ENCODE measurements at regions not wholly inside any gene's neighbourhood (a gene's known extent, or its start where the extent isn't known, plus 50 kb on each side); places are given as distances from the start of the nearest gene placed in this dataset.
A peak's percentile ranks its signal among the peaks of the same experiment; 100 is the strongest.

- DNase-seq (ENCODE audit: low read depth) = no peak
These were observed 171.6 kb upstream of the PDE3A start for GRCh38 chr12:20196767-20197166.

GRCh38 chr12:20197411-20197810 is 170.9 kb upstream of the PDE3A start:
- no peak for DNase-seq (ENCODE audit: low read depth)

GRCh38 chr12:20199780-20200179 is 168.6 kb upstream of the PDE3A start:
- DNase-seq (ENCODE audit: low read depth) = no peak

DNA sequence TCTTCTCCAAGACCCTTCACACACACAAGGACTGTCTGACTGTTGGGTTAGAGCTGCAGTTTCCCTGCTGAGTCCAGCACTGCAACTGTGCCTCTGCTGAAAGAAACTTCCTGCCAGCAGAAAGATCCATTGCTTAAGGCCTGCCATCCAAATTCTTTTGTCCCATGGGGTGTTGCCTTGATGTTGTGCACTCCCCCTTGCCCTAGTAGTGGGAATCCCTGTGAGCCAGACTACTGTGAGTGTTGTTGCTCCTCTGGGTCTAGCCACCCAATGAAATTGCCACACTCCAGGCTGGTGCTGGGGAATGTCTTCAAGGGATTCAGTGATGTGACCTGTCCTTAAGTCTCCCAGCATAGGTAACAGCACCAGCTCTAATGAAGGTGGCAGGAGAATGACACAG is 166.6 kb upstream of the PDE3A start:
- no peak for DNase-seq (ENCODE audit: low read depth)

GRCh38 chr12:20205854-20206253 is 162.5 kb upstream of the PDE3A start:
- no peak for DNase-seq (ENCODE audit: low read depth)

DNA sequence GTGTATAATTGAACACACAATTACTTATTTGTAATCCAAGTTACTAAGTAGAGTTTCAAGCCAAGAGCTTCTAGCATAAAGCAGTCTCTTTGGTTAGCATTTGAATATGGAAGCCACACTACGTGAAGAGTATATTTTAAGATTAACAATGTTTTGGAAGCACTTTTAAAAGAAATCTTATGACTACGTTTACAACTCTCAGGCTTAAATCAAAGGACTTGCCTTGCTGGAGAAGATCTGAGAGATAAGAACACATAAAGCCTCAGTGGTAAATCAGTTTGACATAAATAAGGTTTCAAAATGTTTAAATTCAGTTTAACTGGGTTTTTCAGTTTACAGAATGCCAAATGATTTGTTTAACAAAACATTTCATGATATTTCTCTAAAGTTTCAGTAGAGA is 161.9 kb upstream of the PDE3A start:
- no peak for DNase-seq (ENCODE audit: low read depth)

- no peak for DNase-seq (ENCODE audit: low read depth)
These were observed 157.6 kb upstream of the PDE3A start for GRCh38 chr12:20210621-20211215.

DNA sequence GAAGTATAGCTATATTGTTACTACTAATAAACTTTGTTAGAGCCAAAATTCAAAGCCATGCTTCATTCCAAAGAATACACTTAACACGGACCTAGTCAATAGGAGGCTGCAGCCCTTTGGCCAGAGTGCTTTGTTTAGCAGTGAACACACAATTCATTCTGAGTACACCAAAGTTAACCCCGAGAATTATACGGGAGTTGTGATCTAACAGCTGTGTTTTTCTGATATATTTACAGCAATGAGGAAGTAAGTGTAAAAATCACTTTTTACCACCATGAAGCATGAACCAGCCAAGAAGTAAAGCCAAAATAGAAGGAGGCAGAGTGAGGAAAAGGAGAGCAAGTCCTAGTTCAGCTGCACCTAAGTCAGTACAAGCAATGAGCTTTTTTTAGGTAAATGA is 156.8 kb upstream of the PDE3A start:
- DNase-seq (ENCODE audit: low read depth) = no peak

- DNase-seq (ENCODE audit: low read depth) = no peak
These were observed 156.3 kb upstream of the PDE3A start for GRCh38 chr12:20211981-20212421.

DNA sequence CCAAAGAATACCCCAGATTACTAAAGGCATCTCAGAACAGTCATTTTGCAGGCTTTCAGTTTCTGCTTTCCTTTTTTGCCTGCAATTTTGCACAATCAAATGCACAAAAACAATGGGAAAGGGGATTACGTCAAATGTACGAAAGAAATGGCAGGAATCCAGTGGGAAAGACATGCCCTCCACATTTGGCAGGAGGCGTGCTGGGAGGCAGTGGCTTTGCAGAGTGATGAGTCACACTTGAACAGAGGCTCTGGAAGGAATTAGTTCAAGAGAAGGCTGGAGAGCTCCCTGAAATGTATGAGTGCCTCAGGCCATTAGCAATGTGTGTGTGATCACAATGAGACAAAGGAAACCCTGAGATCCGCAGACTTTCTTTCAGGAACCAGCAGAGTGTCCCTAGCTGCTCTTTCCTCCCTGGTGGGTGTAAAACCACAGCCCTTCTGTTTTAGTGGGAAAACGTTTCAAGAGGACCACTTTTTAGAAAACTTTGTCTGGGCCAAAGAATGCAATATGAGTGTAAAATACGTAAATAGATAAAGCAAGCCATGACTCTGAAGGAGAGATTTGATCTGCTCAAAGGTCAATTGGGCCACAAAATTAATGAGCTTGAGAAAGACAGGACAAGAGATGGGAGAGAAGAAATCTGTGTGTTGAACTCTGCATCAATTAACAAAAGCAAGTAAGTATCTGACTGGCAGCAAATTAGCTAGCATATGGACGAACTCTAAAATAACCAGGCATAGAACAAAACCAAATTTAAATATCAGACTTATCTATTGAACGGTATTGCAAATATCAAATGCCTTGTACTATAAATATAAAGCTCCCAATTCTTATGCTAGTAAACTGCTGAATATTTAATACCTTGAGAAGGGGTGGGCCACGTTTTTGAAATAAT is 155.4 kb upstream of the PDE3A start:
- peak; percentile 79 for DNase-seq (ENCODE audit: low read depth)

DNA sequence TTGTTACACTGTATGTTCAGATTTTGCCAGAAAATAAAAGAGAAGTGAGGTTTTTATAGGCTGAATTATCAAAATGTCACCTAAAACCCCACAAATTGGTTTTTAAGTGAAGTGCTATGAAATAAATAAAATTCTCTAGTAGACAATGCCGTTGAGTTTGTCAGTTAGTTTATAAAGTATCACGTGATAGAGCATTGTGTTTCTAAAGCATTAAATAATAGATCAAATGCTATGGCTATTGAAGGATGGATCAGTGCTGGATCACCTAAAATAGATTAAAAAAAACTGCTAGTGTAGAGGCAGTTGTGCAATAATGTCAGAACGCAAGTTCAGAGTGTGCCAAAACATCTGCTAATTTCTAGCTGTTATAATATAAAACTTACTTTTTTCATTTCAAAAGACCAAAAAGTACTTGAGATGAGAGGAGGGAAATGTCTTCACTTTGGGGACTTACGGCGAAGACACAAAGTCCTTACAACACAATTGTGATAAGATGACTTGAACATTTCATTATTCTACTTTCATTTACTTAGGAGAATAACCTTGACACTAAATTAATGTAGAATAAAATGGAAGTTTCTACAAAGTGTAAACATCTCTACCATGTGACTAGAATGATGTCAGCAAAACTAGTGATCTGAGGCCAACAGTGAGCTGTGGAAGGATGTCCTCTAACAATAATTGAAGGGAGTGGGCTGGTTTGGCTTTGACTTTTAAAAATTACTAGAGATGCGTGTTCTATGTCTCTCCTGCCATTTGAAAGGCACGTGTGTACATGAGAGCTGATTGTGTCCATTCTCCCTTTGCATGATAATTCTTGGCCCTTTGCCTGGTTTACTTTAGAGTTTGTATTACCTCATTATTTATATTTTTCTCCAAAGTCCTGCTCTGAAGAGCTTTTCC is 154.4 kb upstream of the PDE3A start:
- no peak for DNase-seq (ENCODE audit: low read depth)

DNA sequence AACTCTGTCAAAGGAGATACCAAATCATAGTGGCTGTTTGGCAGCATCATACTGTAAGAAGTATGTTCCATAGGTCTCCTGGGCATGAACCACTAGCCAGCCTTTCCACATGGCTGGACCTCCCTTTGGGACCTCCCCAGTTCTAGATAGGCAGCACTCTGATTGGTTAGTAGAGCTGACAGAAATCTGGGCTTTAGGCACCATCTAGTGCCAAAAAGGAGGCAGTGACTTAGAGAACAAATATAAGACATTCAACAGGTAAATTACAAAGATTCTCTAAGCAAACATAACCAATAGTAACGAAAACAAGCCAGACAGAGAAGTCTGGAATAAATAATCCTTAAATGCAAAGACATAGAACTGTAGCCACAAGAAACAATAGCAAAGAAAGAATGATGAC is 148.0 kb upstream of the PDE3A start:
- peak; percentile 12 for DNase-seq (ENCODE audit: low read depth)

GRCh38 chr12:20232931-20233675 is 135.2 kb upstream of the PDE3A start:
- DNase-seq (ENCODE audit: low read depth) = no peak

GRCh38 chr12:20234474-20234873 is 133.9 kb upstream of the PDE3A start:
- DNase-seq (ENCODE audit: low read depth) = no peak

DNA sequence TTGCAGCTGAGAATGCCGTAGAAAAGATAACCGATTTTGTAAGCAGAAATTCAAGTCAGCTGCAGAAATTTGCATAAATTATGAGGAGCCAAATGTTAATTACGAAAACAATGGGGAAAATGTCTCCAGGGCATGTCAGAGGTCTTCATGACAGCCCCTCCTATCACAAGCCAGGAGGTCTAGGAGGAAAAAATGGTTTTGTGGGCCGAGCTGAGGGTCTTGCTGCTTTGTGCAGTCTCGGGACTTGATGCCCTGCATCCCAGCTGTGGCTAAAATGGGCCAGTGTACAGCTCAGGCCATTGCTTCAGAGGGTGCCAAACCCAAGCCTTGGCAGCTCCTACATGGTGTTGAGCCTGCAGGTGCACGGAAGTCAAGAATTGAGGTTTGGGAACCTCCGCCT is 131.2 kb upstream of the PDE3A start:
- no peak for DNase-seq (ENCODE audit: low read depth)

DNA sequence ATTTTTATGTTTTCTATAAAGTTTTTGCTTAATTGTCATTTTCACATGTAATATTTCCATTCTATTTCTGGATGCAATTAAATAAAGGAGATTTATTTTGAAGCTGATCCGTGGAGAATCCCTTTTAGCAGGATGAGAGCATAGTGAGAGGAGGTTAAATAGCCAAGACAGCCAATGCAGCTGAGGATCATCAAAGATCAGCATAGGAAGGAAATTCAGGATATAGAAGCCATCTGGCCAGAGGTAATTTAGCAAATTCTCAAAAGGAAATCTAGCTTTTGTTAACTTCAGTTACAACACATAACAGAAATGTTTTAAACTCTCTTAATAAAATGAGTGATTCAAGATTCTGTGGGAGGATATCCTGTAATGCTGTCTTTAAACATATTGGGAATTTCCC is 122.8 kb upstream of the PDE3A start:
- no peak for DNase-seq (ENCODE audit: low read depth)

DNA sequence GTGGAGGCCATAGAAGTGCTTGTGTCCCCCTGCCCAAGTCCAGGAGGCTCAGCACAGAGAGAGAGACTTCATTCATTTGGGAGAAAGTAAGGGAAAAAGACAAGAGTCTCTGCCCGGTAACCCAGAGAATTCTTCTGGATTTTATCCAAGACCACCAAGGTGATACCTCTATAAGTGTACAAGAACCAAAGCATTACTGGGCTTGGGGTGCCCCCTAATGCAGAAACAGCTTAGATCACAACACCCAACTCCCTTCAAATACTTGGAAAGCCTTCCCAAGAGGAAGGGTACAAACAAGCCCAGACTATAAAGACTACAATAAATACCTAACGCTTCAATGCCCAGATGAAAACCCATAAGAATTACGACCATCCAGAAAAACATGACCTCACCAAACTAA is 119.7 kb upstream of the PDE3A start:
- no peak for DNase-seq (ENCODE audit: low read depth)

DNA sequence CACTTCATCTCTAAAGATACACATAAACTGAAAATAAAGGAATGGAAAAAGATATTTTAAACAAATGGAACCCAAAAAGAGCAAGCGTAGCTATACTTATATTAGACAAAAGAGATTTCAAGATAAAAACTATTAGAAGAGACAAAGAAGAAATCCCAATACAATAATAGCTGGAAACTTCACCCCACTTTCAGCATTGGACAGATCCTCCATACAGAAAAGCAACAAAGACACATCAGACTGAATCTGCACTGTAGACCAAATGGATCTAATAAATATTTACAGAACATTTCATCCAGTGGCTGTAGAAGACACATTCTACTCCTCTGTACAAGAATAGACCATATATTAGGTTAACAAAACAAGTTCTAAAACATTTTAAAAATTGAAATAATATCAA is 117.6 kb upstream of the PDE3A start:
- DNase-seq (ENCODE audit: low read depth) = no peak

GRCh38 chr12:20257311-20257710 is 111.0 kb upstream of the PDE3A start:
- DNase-seq (ENCODE audit: low read depth) = no peak

DNA sequence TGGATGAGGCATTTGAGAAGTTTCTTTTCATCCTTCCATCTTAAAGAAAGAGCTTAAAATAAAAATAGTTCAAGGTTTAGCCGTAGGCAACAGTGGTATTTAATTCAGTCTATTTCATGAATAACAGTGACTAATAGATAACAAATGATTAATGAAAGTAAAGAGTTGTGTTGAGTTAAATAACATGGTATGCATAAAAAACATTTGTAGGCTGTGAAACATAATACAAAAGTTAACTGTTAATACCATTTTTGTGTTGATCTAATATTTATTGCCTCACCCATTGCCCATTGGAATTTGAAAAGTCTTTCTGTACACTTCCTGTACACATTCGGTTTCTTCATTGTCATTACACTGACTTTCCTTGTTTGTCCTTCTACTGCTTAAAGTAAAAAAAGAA is 108.6 kb upstream of the PDE3A start:
- no peak for DNase-seq (ENCODE audit: low read depth)

DNA sequence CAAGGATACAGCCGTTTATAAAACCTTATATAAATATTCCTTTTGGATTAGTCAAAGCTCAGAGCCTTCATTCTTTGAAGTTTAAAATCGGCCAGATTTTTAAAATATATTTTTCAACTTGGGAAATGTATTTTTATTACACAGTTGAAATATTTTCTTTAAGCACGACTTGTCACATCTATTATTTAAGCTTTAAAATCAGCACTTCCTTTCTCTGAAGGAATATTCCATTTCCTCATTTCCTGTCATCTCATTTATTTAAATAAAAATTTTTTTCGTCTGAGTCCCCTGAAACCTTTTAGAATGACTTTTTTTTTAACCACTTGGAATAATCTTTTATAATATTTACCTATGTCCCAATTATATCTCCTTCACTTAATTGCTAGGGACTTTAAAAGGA is 107.5 kb upstream of the PDE3A start:
- no peak for DNase-seq (ENCODE audit: low read depth)

- no peak for DNase-seq (ENCODE audit: low read depth)
These were observed 106.2 kb upstream of the PDE3A start for GRCh38 chr12:20262119-20262518.

Measured in ELR (cell line).